Sigmoid colon (tissue), 4 donors: ENCODE measurements at regions not wholly inside any gene's neighbourhood (a gene's known extent, or its start where the extent isn't known, plus 50 kb on each side); places are given as distances from the start of the nearest gene placed in this dataset.

Experiments
- CTCF ChIP-seq, 4 experiments: fragments of 450-650 bp in 3 of 4; fragments of 200-600 bp in 1 of 4; IDR thresholded peaks; one replicate each; pipeline ENCODE4 v1.5.1; 2016 to 2019; ENCODE audit warnings: antibody characterized with exemption in 4 of 4, mild to moderate bottlenecking in 3 of 4, moderate library complexity in 2 of 4
- POLR2AphosphoS5 ChIP-seq, 4 donors: sonication (generic); formaldehyde crosslinking; IDR thresholded peaks; one replicate each; pipeline ENCODE4 v1.6.1; 2017; ENCODE audit warnings: antibody characterized with exemption in 4 of 4

GRCh38 chr2:181407171-181407570 is 50.0 kb upstream of the ITGA4 start:
- no peak for TF ChIP-seq CTCF (IDR thresholded peaks at IDR 0.05)
- TF ChIP-seq POLR2AphosphoS5 (IDR thresholded peaks at IDR 0.05): no peak
